Stimulated activated CD4-positive, alpha-beta T cell treated with anti-CD3 and anti-CD28 coated beads, Interleukin-12 subunit alpha, Interleukin-12 subunit beta, amount 100 ng/mL, for 48 hours (primary cell): ENCODE measurements at regions not wholly inside any gene's neighbourhood (a gene's known extent, or its start where the extent isn't known, plus 50 kb on each side); places are given as distances from the start of the nearest gene placed in this dataset.

Source experiments
- DNase-seq, 3 donors: peaks; one replicate each; pipeline ENCODE4 v3.0.0-alpha.2; 2020; ENCODE audit warnings: low read depth in 2 of 3, low spot score in 1 of 3

DNA sequence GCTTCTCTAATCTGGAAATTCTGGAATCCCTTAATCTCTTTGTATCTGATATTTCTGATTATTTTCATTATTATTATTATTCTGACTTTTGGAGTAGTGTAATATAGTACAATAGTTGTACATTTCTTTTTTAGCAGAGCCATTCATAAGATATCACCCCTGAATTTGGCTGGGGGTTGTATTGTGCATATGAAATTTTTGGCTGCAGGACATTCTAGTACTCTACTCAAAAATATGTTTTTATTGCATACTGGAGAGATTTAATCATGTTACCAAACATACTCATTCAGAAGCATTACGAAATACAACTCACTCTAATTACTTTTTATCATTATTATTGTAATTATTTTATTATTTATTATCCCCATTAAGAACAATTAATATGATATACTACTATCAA is 589.7 kb upstream of the KCNMB2 start:
- no peak for DNase-seq

- DNase-seq = no peak
Measured at GRCh38 chr3:177946936-177947335, 589.3 kb upstream of the KCNMB2 start.

DNA sequence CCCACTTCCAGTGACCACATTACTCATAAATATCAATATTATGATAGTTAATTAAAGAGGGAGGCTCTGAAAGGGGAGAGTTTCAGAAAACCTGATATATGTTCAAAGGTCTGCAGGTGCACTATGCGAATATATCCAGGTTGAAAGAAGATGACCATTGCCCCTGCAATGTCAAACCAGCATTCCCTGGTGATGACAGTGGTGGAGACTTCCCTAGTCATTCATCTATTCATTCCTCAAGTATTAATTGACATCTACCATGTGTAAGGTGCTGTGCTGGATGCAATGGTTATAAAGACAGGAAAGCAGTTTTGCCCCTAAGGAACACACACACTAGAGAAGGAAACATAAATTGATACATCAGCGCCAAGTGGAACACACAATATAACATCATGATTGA is 588.3 kb upstream of the KCNMB2 start:
- DNase-seq = no peak

DNA sequence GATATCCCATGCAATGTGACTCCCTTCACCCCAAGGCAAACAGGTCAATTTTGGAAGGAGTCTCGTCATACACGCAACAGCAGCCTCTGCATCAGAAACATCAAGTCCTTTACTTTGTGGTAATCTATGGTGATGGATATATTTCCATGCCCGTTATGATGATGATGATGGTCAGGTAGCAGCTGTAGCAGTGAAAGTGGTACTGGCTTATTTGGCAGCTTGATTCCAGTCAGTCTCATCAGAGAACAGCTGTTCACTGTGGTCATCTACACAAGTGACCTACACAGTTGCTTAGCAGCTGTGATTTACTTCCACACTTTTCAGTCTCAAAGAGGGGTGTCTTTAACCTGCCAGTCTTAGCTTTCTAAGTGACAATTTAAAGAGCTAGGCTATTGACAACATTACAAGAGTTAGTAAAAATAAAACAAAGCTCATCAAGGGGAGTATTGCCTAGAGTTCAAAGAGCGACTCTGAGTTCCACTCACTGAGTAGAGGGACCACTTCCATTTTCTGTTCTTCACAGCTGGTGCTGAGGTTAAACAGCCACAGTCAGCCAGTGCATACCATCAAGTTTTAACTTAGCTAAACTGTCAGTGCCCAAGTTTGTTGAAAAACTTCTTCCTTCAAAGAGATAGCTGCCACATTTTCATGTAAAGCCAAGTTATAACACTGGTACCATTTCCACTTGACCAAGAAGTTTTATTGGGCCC is 587.4 kb upstream of the KCNMB2 start:
- DNase-seq = no peak

GRCh38 chr3:177959188-177959587 is 577.0 kb upstream of the KCNMB2 start:
- DNase-seq = no peak

- no peak for DNase-seq
Measured at GRCh38 chr3:177960014-177960413, 576.2 kb upstream of the KCNMB2 start.

- no peak for DNase-seq
Measured at GRCh38 chr3:177960722-177961121, 575.5 kb upstream of the KCNMB2 start.

DNA sequence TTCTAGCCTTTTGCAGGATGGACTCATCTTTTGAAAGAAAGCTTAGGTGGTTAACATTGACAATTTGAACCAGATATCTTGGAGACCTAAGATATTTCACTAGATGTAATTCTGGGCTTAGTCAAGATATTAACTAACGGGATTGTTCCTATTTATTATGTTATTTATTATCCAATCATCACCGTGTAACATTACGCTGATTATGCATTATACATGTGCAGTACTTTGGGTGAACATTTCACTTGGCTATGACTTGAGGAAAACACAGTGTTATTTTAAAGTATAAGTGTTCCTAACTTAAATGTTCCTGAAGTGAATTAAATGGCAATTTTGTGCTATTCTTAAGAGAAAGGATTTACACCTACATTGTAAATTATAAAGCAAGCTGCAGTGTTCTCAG is 574.5 kb upstream of the KCNMB2 start:
- no peak for DNase-seq

DNA sequence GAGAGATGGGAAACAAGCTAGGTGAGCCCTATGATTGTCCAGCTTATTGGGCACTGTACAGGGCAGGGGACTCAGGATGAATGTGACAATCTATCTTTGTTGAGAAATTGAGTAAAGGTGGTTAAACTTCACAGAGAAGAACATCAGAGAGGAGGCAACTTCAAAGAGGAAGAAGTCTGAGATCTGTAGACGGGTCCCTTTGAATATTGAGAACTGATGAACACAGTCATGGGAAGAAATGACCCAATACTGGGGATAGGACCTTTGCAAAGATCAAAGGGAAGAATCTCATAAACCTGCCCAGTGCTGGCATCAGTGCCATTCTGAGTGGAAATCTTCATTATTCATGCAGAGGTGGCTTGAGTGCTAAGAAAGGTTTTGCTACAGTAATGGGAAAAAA is 569.7 kb upstream of the KCNMB2 start:
- no peak for DNase-seq

GRCh38 chr3:177968891-177969290 is 567.3 kb upstream of the KCNMB2 start:
- DNase-seq = no peak

- DNase-seq = no peak
Measured at GRCh38 chr3:177973241-177973840, 562.9 kb upstream of the KCNMB2 start.

GRCh38 chr3:177976241-177976640 is 560.0 kb upstream of the KCNMB2 start:
- DNase-seq = no peak

DNA sequence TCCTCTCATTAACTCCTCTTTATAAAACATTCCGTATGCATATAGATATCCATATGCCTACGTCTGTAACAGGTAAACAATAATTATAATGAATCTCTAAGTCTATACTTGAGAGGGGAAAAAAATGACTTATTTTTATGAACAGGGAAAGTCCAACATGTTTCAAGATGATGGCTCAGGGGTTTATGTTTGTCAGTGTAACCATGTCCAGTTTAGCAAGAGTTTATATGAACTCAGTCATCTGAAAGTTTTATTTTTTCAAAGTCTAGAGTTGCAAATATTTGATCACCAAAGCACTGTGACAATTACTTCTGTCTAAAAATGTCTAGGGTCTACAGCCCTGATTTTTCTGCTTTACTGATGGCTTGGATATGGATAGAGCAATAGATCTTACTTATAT is 559.4 kb upstream of the KCNMB2 start:
- DNase-seq = no peak

- DNase-seq = no peak
Measured at GRCh38 chr3:177977381-177978158, 558.7 kb upstream of the KCNMB2 start.

DNA sequence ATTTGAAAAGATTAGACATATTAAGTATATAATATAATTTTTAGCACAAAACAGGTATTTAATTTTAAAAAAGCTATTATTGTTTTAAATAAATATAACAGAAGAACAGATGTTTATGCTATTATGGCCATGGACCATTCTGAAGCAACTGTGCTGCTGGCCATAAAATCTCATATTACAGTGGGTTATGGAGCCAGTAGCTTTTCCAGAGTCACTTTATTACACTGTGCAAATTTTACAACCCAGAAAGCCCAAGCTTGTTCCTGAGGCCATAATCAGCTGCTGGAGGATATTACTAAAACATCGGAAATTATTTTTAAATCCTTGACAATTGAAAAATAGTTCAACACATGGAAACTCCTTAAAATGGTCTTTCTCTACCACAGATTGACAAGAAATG is 557.3 kb upstream of the KCNMB2 start:
- DNase-seq = no peak

DNA sequence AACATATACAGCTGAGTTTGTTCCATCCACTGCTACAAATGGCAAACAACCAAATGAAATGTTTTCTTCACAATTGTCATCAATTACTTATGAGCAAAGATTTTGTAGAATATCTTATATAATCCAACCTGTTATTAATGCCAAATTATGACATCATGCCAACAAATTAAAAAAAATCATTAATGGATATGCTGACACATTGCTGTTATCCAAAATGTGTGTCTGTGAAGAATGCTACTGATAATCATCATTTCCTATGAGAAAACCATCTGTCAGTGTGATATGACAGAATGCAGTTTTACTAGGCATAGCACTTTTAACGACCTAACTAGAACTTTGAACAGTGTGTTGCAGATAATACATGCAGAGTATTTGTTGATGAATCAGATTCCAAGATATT is 556.5 kb upstream of the KCNMB2 start:
- DNase-seq = no peak

- DNase-seq = no peak
Measured at GRCh38 chr3:177981576-177981975, 554.7 kb upstream of the KCNMB2 start.

GRCh38 chr3:177982034-177982433 is 554.2 kb upstream of the KCNMB2 start:
- DNase-seq = no peak

- DNase-seq = no peak
Measured at GRCh38 chr3:177983320-177983719, 552.9 kb upstream of the KCNMB2 start.

GRCh38 chr3:177992993-177993970 is 543.0 kb upstream of the KCNMB2 start:
- no peak for DNase-seq

DNA sequence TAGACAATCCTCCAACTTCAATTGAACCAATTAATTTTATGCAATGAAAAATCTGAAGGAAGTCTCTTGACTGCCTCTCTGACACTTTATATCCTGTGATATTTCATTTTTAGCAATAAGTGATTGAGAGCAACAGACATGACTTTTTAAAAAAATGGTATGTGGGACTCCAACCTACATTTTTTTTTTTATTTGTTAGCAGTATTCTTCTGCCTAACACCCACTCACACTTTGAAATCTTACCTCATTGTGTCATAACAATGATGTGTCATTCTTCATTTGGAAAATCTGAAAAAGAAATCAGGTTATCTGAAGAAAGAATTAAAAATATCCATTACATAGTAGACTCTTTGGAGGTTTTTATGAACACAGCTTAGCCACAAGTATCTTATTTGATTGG is 541.3 kb upstream of the KCNMB2 start:
- DNase-seq = no peak
